Left hindlimb (tissue), 1 donor: ENCODE measurements at regions not wholly inside any gene's neighbourhood (a gene's known extent, or its start where the extent isn't known, plus 50 kb on each side); places are given as distances from the start of the nearest gene placed in this dataset.
"Not testable (repeated sequence)": the region's sequence is repeated elsewhere in the genome, so short reads cannot be mapped to it uniquely, and the experiment has no call there.

Experiments used
- DNase-seq: peaks from one replicate; pipeline ENCODE4 v3.0.0-alpha.2; 2018

- DNase-seq: not testable (repeated sequence)
Observed at GRCh38 chr1:149157409-149157808, 54.1 kb upstream of the NBPF9 start.

GRCh38 chr1:149158308-149158707, 55.0 kb upstream of the NBPF9 start:
- DNase-seq: not testable (repeated sequence)

- not testable (repeated sequence) for DNase-seq
Observed at GRCh38 chr1:149163063-149163444, 59.7 kb upstream of the NBPF9 start.

GRCh38 chr1:149174765-149175164, 71.4 kb upstream of the NBPF9 start:
- DNase-seq: not testable (repeated sequence)

GRCh38 chr1:149175812-149176211, 72.5 kb upstream of the NBPF9 start:
- not testable (repeated sequence) for DNase-seq

- peak; percentile 36 for DNase-seq
Observed at GRCh38 chr1:149176453-149177316, 73.3 kb upstream of the NBPF9 start.

- not testable (repeated sequence) for DNase-seq
Observed at GRCh38 chr1:149190742-149191141, 87.4 kb upstream of the NBPF9 start.

GRCh38 chr1:149196651-149197050, 93.3 kb upstream of the NBPF9 start:
- DNase-seq: not testable (repeated sequence)

GRCh38 chr1:149200567-149200966, 97.2 kb upstream of the NBPF9 start:
- DNase-seq: not testable (repeated sequence)

- not testable (repeated sequence) for DNase-seq
Observed at GRCh38 chr1:149202283-149202682, 98.9 kb upstream of the NBPF9 start.

- not testable (repeated sequence) for DNase-seq
Observed at GRCh38 chr1:149204396-149204795, 101.0 kb upstream of the NBPF9 start.

GRCh38 chr1:149208836-149209235, 105.5 kb upstream of the NBPF9 start:
- DNase-seq: not testable (repeated sequence)

GRCh38 chr1:149211757-149212420, 108.5 kb upstream of the NBPF9 start:
- not testable (repeated sequence) for DNase-seq

GRCh38 chr1:149212946-149213345, 109.6 kb upstream of the NBPF9 start:
- DNase-seq: not testable (repeated sequence)

GRCh38 chr1:149213673-149214072, 110.3 kb upstream of the NBPF9 start:
- DNase-seq: not testable (repeated sequence)

GRCh38 chr1:149218080-149218988, 115.0 kb upstream of the NBPF9 start:
- DNase-seq: not testable (repeated sequence)

GRCh38 chr1:149219539-149219938, 116.2 kb upstream of the NBPF9 start:
- DNase-seq: not testable (repeated sequence)

- DNase-seq: not testable (repeated sequence)
Observed at GRCh38 chr1:149220463-149221074, 117.2 kb upstream of the NBPF9 start.

GRCh38 chr1:149227933-149228665, 124.7 kb upstream of the NBPF9 start:
- not testable (repeated sequence) for DNase-seq

- DNase-seq: not testable (repeated sequence)
Observed at GRCh38 chr1:149228672-149229585, 125.6 kb upstream of the NBPF9 start.
